Mammary epithelial cell (primary cell): ENCODE measurements at regions not wholly inside any gene's neighbourhood (a gene's known extent, or its start where the extent isn't known, plus 50 kb on each side); places are given as distances from the start of the nearest gene placed in this dataset.

Experiments used
- EZH2 ChIP-seq: IDR thresholded peaks from 2 replicates; pipeline ENCODE4 v1.6.1; 2012; ENCODE audit warnings: low read length, inconsistent platforms, borderline replicate concordance
- TF ChIP-seq, protein P1 (sequence below), 2 donors: IDR thresholded peaks in 1 of 2; conservative IDR thresholded peaks in 1 of 2; 2 replicates each; pipeline ENCODE4 v1.5.1; 2011 to 2012; ENCODE audit warnings: inconsistent platforms in 2 of 2, low read length in 2 of 2, mild to moderate bottlenecking in 2 of 2, control low read depth in 1 of 2, low read depth in 1 of 2; ENCODE audit not compliant: insufficient read depth in 1 of 2; ENCODE audit errors: extremely low read depth in 1 of 2

- TF ChIP-seq, protein P1, sequence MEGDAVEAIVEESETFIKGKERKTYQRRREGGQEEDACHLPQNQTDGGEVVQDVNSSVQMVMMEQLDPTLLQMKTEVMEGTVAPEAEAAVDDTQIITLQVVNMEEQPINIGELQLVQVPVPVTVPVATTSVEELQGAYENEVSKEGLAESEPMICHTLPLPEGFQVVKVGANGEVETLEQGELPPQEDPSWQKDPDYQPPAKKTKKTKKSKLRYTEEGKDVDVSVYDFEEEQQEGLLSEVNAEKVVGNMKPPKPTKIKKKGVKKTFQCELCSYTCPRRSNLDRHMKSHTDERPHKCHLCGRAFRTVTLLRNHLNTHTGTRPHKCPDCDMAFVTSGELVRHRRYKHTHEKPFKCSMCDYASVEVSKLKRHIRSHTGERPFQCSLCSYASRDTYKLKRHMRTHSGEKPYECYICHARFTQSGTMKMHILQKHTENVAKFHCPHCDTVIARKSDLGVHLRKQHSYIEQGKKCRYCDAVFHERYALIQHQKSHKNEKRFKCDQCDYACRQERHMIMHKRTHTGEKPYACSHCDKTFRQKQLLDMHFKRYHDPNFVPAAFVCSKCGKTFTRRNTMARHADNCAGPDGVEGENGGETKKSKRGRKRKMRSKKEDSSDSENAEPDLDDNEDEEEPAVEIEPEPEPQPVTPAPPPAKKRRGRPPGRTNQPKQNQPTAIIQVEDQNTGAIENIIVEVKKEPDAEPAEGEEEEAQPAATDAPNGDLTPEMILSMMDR (conservative IDR thresholded peaks at IDR 0.05 in 1 of 2, IDR thresholded peaks at IDR 0.05 in 1 of 2; ENCODE audit: extremely low read depth in 1 of 2, insufficient read depth in 1 of 2, low read depth in 1 of 2, low read length in 2 of 2), result no peak
- no peak for TF ChIP-seq EZH2
Observed at GRCh38 chr12:63090716-63091115, 60.3 kb downstream of the AVPR1A start.
